GM13976 (cell line): ENCODE measurements at regions not wholly inside any gene's neighbourhood (a gene's known extent, or its start where the extent isn't known, plus 50 kb on each side); places are given as distances from the start of the nearest gene placed in this dataset.

ENCODE experiments used
- DNase-seq: peaks from one replicate; pipeline ENCODE4 v3.0.0; 2012; ENCODE audit warnings: low spot score
- in situ Hi-C: fragments of 300-500 bp; cut with MboI; formaldehyde crosslinking; loops from one replicate; pipeline ENCODE4 v1.12.0; 2022; ENCODE audit warnings: low sequenced_read_pairs, mixed read lengths, inconsistent platforms; ENCODE audit not compliant: unreplicated experiment
- TF ChIP-seq, protein P1 (sequence below): IDR thresholded peaks from 2 replicates; pipeline ENCODE4 v1.5.1; 2012; ENCODE audit warnings: borderline replicate concordance, mild to moderate bottlenecking; ENCODE audit not compliant: insufficient read depth; ENCODE audit errors: extremely low read depth, missing control alignments, control extremely low read depth

DNA sequence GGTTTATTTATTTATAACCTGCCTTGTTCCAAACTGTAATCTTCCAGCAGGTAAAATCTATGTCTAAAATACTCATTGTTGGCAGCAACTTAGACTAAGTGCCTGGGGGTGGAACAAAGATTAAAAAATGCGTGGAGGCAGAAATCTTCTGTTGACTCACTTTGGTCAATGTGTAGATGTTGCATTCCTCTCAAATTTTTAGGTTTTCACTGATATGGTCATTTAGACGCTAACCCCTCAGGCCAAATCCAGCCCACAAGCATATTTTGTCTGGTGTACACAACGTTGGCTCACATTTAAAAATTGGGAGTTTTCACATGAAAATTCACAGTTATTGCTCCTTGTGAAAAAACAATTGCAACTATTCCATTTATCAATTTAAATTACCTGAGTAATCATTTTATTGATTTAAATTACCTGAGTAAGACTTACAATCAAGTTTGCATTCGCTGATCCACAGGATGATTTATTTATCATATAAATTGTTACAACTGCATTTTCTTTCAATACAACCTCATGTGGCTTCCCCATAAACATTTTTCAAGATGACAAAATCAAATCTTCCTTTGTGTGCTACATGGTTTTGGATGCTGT, 564.2 kb downstream of the TSN start:
- no peak for DNase-seq
- TF ChIP-seq, protein P1, sequence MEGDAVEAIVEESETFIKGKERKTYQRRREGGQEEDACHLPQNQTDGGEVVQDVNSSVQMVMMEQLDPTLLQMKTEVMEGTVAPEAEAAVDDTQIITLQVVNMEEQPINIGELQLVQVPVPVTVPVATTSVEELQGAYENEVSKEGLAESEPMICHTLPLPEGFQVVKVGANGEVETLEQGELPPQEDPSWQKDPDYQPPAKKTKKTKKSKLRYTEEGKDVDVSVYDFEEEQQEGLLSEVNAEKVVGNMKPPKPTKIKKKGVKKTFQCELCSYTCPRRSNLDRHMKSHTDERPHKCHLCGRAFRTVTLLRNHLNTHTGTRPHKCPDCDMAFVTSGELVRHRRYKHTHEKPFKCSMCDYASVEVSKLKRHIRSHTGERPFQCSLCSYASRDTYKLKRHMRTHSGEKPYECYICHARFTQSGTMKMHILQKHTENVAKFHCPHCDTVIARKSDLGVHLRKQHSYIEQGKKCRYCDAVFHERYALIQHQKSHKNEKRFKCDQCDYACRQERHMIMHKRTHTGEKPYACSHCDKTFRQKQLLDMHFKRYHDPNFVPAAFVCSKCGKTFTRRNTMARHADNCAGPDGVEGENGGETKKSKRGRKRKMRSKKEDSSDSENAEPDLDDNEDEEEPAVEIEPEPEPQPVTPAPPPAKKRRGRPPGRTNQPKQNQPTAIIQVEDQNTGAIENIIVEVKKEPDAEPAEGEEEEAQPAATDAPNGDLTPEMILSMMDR: no peak
- in situ Hi-C loops: no loop called here

DNA sequence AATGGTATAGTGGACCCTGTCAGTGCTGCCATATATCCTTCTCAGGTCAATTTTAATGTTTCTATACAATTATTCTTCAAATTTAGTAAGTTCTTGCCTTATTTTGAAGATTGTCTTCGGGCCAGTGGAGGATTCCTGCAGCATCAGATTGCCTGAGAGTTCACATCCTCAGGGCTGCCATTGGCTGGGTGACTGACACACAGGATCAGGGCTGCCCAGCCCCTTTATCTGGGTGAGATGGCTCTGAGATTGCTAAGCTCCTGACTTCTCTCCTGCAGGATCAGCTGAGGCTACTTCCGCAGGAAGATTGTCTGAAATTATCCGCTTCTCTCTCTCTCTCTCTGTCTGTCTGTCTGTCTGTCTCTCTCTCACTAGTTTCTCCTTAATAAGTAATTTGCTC, 567.4 kb downstream of the TSN start:
- TF ChIP-seq, protein P1: no peak
- in situ Hi-C loops: no loop called here
- DNase-seq: no peak

DNA sequence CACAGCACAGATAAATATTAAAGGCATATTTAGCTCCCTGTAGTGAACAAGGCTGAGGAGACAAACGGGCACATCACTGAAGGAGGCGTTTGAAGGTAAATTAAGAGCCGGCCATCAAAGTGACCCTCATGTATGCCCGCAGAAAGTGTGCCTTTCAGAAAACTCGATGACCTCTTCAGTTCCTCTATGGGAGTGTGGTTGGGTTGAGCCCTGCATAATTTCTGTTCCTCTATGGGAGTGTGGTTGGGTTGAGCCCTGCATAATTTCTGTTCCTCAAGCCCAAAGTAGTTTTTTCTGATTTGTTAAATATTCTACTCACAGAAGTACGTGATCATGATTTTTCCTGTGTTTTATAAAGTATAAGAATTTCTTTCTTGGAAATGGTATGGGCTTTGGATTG, 568.5 kb downstream of the TSN start:
- in situ Hi-C loops: no loop called here
- TF ChIP-seq, protein P1: no peak
- no peak for DNase-seq

DNA sequence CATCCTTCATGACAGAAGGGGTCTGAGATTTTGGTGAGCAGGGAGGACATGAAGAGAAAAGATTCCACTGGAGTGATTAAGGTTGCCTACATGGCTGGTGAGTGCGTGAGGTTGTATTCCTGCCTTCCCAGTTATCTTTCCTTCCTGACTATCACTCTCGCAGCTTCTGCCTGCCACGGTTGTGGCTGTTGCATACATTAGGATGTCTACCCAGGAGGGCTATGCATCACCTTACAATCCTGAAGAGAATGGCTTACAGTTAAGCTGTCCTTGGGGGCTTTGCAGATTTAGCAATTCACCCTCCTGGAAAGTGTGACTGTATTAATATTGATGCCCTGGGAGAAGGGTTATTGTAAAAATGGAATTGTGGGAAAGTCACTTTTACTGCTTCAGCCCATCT, 571.0 kb downstream of the TSN start:
- no peak for DNase-seq
- in situ Hi-C loops: no loop called here
- TF ChIP-seq, protein P1: no peak

DNA sequence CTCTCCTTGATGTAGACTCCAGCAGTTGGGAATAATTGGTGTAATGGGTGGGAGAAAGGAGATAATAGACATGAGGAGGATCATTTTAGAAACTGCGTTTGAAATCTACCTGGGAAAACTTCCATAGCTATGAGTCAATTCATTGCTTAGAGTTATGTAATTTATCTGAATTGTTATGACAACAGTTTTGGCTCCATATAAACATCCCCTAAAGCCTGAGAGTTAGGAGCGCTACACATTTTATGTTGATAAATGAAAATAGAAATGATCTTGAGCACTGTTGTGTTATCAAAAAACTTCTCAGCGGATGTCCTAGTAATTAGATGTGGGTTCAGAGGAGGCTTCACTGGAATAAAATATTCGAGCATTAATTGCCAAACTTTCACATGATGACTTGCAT, 573.4 kb downstream of the TSN start:
- in situ Hi-C loops: no loop called here
- TF ChIP-seq, protein P1: no peak
- DNase-seq: no peak

GRCh38 chr2:122329278-122329677, 573.8 kb downstream of the TSN start:
- DNase-seq: no peak
- in situ Hi-C loops: no loop called here
- TF ChIP-seq, protein P1: no peak
